HCT116 (cell line): ENCODE measurements at regions not wholly inside any gene's neighbourhood (a gene's known extent, or its start where the extent isn't known, plus 50 kb on each side); places are given as distances from the start of the nearest gene placed in this dataset.

Experiments
- ATAC-seq: fragments of 200-7000 bp; cut with Tn5 transposase; 2 replicates; pipeline ENCODE4 v1.9.1; 2020; ENCODE audit warnings: mild to moderate bottlenecking, moderate library complexity
- BruUV-seq: library from RNA; stranded (reverse); fragments of 400-500 nt; replicated peaks from 2 replicates; lab custom pipeline; 2021; lab: Mats Ljungman, UMichigan
- CTCF ChIA-PET: fragments of 300-600 bp; sonication (Branson Sonifier 250); formaldehyde crosslinking; loops from one replicate; lab custom pipeline; 2021; ENCODE audit warnings: antibody characterized with exemption; lab: Charles Lee
- POLR2A ChIA-PET: fragments of 300-600, 350-600 bp; sonication (Branson Sonifier 250); formaldehyde crosslinking; loops from one replicate; lab custom pipeline; 2021; ENCODE audit warnings: antibody characterized with exemption; lab: Charles Lee
- RAD21 ChIA-PET, 2 experiments: fragments of 300-600 bp; sonication (Branson Sonifier 250); formaldehyde crosslinking; loops; one replicate each; lab custom pipeline; 2023; ENCODE audit warnings: low total read pairs in 2 of 2; ENCODE audit not compliant: uncharacterized antibody in 2 of 2, unreplicated experiment in 2 of 2, low non-redundant PET in 1 of 2; lab: Charles Lee
- DNase-seq: peaks from one replicate; pipeline ENCODE4 v3.0.0-alpha.2; 2010; ENCODE audit warnings: low read depth, low spot score
- H2AFZ ChIP-seq: fragments of 200-600 bp; shearing (Covaris generic), sonication (generic); 2 replicates; pipeline ENCODE4 v1.6.1; 2017; ENCODE audit warnings: low read depth, mixed run types, mixed read lengths, antibody characterized with exemption, low read length; ENCODE audit not compliant: poor library complexity, severe bottlenecking
- H3K27ac ChIP-seq: 2 replicates; pipeline ENCODE4 v1.5.1; 2012; ENCODE audit warnings: low read depth, low read length
- H3K27me3 ChIP-seq: fragments of 200-600 bp; sonication (generic); 2 replicates; pipeline ENCODE4 v1.6.1; 2016; ENCODE audit warnings: mixed run types, low read length, mixed read lengths; ENCODE audit not compliant: insufficient read depth
- H3K36me3 ChIP-seq, 2 experiments: fragments of 200-500 bp in 1 of 2; fragments of 200-600 bp in 1 of 2; sonication (Bioruptor generic) in 1 of 2; sonication (generic) in 1 of 2; 2 replicates each; pipeline versions ENCODE4 v1.5.1 to v1.6.1; 2014 to 2016; ENCODE audit warnings: low read length in 2 of 2, inconsistent platforms in 1 of 2, mixed read lengths in 1 of 2, mixed run types in 1 of 2; ENCODE audit not compliant: insufficient read depth in 2 of 2, control insufficient read depth in 1 of 2
- H3K4me1 ChIP-seq, 2 experiments: fragments of 200-600 bp in 1 of 2; sonication (generic) in 1 of 2; 2 replicates each; pipeline versions ENCODE4 v1.5.1 to v1.6.1; 2012 to 2017; ENCODE audit warnings: low read length in 2 of 2, inconsistent platforms in 1 of 2, mild to moderate bottlenecking in 1 of 2, mixed read lengths in 1 of 2, mixed run types in 1 of 2, moderate library complexity in 1 of 2; ENCODE audit not compliant: insufficient read depth in 2 of 2, control insufficient read depth in 1 of 2
- H3K4me2 ChIP-seq: fragments of 200-600 bp; sonication (generic); 2 replicates; pipeline ENCODE4 v1.6.1; 2017; ENCODE audit warnings: mixed run types, low read length, mixed read lengths
- H3K4me3 ChIP-seq, 2 experiments: fragments of 200-600 bp in 1 of 2; sonication (generic) in 1 of 2; replicated peaks in 1 of 2; 2 replicates each; pipeline ENCODE4 v1.5.1; 2011 to 2016; ENCODE audit warnings: low read length in 2 of 2, control low read depth in 1 of 2, low read depth in 1 of 2, mild to moderate bottlenecking in 1 of 2, mixed read lengths in 1 of 2, mixed run types in 1 of 2
- H3K79me2 ChIP-seq: fragments of 200-600 bp; sonication (generic); 2 replicates; pipeline ENCODE4 v1.6.1; 2017; ENCODE audit warnings: mild to moderate bottlenecking, mixed run types, low read length, moderate library complexity, mixed read lengths; ENCODE audit not compliant: insufficient read depth
- H3K9ac ChIP-seq: fragments of 200-600 bp; sonication (generic); 2 replicates; pipeline ENCODE4 v1.6.1; 2016; ENCODE audit warnings: low read length, mixed read lengths
- H3K9me2 ChIP-seq: fragments of 200-600 bp; sonication (generic), shearing (Covaris generic); 2 replicates; pipeline ENCODE4 v1.6.1; 2017; ENCODE audit warnings: mixed run types, mild to moderate bottlenecking, moderate library complexity; ENCODE audit not compliant: insufficient read depth
- H3K9me3 ChIP-seq, 2 experiments: fragments of 200-500 bp in 1 of 2; fragments of 200-600 bp in 1 of 2; sonication (Bioruptor generic) in 1 of 2; sonication (generic) in 1 of 2; 2 replicates each; pipeline ENCODE4 v1.6.1; 2014 to 2017; ENCODE audit warnings: low read length in 2 of 2, mixed read lengths in 2 of 2, inconsistent platforms in 1 of 2, low read depth in 1 of 2, mild to moderate bottlenecking in 1 of 2, mixed run types in 1 of 2, moderate library complexity in 1 of 2; ENCODE audit not compliant: control insufficient read depth in 1 of 2, insufficient read depth in 1 of 2
- H4K20me1 ChIP-seq: fragments of 200-600 bp; sonication (generic), shearing (Covaris generic); 2 replicates; pipeline ENCODE4 v1.6.1; 2017; ENCODE audit warnings: mixed run types, mild to moderate bottlenecking, moderate library complexity; ENCODE audit not compliant: insufficient read depth
- CEBPB ChIP-seq: IDR thresholded peaks from 2 replicates; pipeline ENCODE4 v1.6.1; 2012; ENCODE audit warnings: low read depth
- EGR1 ChIP-seq: IDR thresholded peaks from 2 replicates; pipeline ENCODE4 v1.6.1; 2012; ENCODE audit warnings: low read depth
- JUND ChIP-seq: IDR thresholded peaks from 2 replicates; pipeline ENCODE4 v1.6.1; 2012
- MAX ChIP-seq: IDR thresholded peaks from 2 replicates; pipeline ENCODE4 v1.6.1; 2012
- POLR2AphosphoS5 ChIP-seq: IDR thresholded peaks from 2 replicates; pipeline ENCODE4 v1.6.1; 2011; ENCODE audit warnings: mild to moderate bottlenecking, low read depth, low read length, moderate library complexity
- RAD21 ChIP-seq: IDR thresholded peaks from 2 replicates; pipeline ENCODE4 v1.6.1; 2012; ENCODE audit warnings: low read depth, mild to moderate bottlenecking
- REST ChIP-seq: IDR thresholded peaks from 2 replicates; pipeline ENCODE4 v1.6.1; 2012; ENCODE audit warnings: low read depth
- SRF ChIP-seq: IDR thresholded peaks from 2 replicates; pipeline ENCODE4 v1.6.1; 2012; ENCODE audit warnings: low read depth
- TCF7L2 ChIP-seq: IDR thresholded peaks from 2 replicates; pipeline ENCODE4 v1.7.0; 2011; ENCODE audit warnings: borderline replicate concordance, inconsistent platforms; ENCODE audit not compliant: insufficient read depth, insufficient read length; ENCODE audit errors: extremely low read depth
- YY1 ChIP-seq: IDR thresholded peaks from 2 replicates; pipeline ENCODE4 v1.6.1; 2011; ENCODE audit warnings: low read length, low read depth, moderate library complexity, mild to moderate bottlenecking; ENCODE audit not compliant: insufficient replicate concordance; ENCODE audit errors: extremely low read depth
- ZBTB33 ChIP-seq: IDR thresholded peaks from 2 replicates; pipeline ENCODE4 v1.6.1; 2011; ENCODE audit warnings: mild to moderate bottlenecking, low read length, moderate library complexity; ENCODE audit not compliant: insufficient replicate concordance; ENCODE audit errors: extremely low read depth
- intact Hi-C: fragments of 100-400 bp; cut with micrococcal nuclease; formaldehyde crosslinking; loops from 2 replicates; pipeline ENCODE4 v1.10.0; 2022

- DNase-seq (no peak), ATAC-seq (no peak)
- Histone ChIP-seq H3K9ac (no peak overlapping the region), H2AFZ (no peak overlapping the region), H3K79me2 (no peaks in the 10 kb centered on the region), H3K4me1 (no peaks in the 10 kb centered on the region), H4K20me1 (no peaks in the 10 kb centered on the region), H3K27me3 (no peaks in the 10 kb centered on the region), H3K27ac (no peak overlapping the region), H3K9me3 (no peaks in the 10 kb centered on the region), H3K4me3 (no peak overlapping the region), H3K9me2 (no peaks in the 10 kb centered on the region), H3K36me3 (no peaks in the 10 kb centered on the region), H3K4me2 (no peak overlapping the region)
- ChIA-PET CTCF (interaction anchor here (1.6 kb wide), 1 partner anchor 9 kb away, joined by 6 read pairs; no protein-coding TSS in a partner anchor), POLR2A (no interaction called here), RAD21 (no interaction called here)
- intact Hi-C loops: no loop called here
- no peak for TF ChIP-seq JUND
- TF ChIP-seq POLR2AphosphoS5: no peak
- TF ChIP-seq EGR1: no peak
- TF ChIP-seq MAX: no peak
- no peak for TF ChIP-seq CEBPB
- no peak for TF ChIP-seq SRF
- TF ChIP-seq YY1: no peak
- TF ChIP-seq TCF7L2: no peak
- no peak for TF ChIP-seq REST
- TF ChIP-seq RAD21: no peak
- TF ChIP-seq ZBTB33: no peak
- no TSS peak for BruUV-seq
These were observed 155.0 kb downstream of the QDPR start for GRCh38 chr4:17356926-17357325.
